Esophagus muscularis mucosa (tissue), 3 donors: ENCODE measurements at regions not wholly inside any gene's neighbourhood (a gene's known extent, or its start where the extent isn't known, plus 50 kb on each side); places are given as distances from the start of the nearest gene placed in this dataset.
"Not testable (repeated sequence)": the region's sequence is repeated elsewhere in the genome, so short reads cannot be mapped to it uniquely, and the experiment has no call there.

ENCODE experiments used
- CTCF ChIP-seq, 3 experiments: fragments of 200-600 bp in 2 of 3; fragments of 450-650 bp in 1 of 3; sonication (generic) in 2 of 3; IDR thresholded peaks; one replicate each; pipeline ENCODE4 v1.5.1; 2017 to 2019; ENCODE audit warnings: antibody characterized with exemption in 3 of 3, mild to moderate bottlenecking in 2 of 3, moderate library complexity in 1 of 3
- POLR2A ChIP-seq: fragments of 450-650 bp; IDR thresholded peaks from one replicate; pipeline ENCODE4 v1.6.1; 2017; ENCODE audit warnings: antibody characterized with exemption, moderate library complexity, mild to moderate bottlenecking, low read depth

GRCh38 chr12:31183107-31183506 is 109.4 kb downstream of the DDX11 start:
- TF ChIP-seq POLR2A; CTCF (IDR thresholded peaks at IDR 0.05): not testable (repeated sequence)
